CD4-positive, alpha-beta T cell treated with Interleukin-21 for 1 hour (primary cell): ENCODE measurements at regions not wholly inside any gene's neighbourhood (a gene's known extent, or its start where the extent isn't known, plus 50 kb on each side); places are given as distances from the start of the nearest gene placed in this dataset.
"Not testable (repeated sequence)": the region's sequence is repeated elsewhere in the genome, so short reads cannot be mapped to it uniquely, and the experiment has no call there.

Source experiments
- DNase-seq: peaks from one replicate; pipeline ENCODE4 v3.0.0-alpha.2; 2020

DNA sequence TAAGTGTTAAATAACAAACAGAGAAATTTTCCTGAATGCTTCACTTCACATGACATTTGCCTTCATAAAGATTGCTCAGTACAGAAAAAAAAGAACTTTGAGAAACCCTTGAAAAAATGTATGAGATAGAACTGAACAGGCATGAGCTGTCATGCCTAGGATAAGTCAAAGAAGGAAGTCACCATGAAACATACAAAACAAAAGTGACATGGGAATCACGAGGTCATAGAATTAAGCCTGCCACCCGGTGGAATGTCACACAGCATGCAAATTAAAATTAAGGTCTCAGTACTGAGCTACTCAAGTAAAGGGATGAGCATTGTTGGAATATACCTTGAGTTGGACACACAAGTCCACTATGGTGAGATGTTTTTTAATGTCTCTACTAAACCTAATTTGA lies 652.5 kb upstream of the NECTIN3 start:
- DNase-seq = no peak

GRCh38 chr3:110419601-110420000 lies 652.0 kb upstream of the NECTIN3 start:
- no peak for DNase-seq

DNA sequence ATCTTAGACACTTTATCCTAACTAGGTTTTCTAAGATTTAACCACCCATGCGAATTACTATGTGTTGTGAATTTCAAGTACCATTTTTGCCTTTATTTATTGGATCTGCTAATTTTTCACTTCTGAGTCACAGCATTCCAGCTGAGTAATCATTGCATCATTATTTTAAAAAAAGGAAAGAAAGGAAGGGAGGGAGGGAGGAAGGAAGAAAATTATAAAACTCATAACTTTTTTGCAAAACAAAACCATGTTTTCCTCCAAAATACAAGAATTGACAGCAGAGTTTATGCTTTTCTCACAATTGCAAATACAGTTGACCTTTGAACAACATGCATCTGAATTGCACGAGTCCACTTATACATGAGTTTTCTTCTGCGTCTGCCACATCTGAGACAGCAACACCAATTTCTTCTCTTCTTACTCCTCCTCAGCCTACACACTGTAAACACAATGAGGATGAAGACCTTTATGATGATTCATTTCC lies 651.4 kb upstream of the NECTIN3 start:
- DNase-seq = no peak

DNA sequence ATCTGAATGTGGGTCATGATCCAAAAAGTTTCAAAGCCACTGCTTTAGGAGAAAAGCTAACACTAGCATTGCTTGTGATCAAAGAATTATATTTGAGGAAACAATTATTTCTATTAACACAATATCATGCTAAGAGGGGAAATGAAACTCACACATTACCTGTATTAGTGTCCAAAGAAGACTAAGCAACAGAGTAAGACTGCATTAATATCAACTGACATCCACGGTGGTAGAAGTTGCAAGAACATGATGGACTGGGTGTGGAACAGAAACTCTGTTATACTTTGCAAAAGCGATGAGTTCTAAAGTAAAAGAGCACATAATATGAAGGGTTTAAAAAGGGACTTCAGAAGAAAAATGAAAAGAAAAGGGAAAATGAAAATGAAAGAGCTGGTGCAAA lies 648.3 kb upstream of the NECTIN3 start:
- no peak for DNase-seq

- DNase-seq = no peak
Observed at GRCh38 chr3:110430146-110430545, 641.5 kb upstream of the NECTIN3 start.

- DNase-seq = no peak
Observed at GRCh38 chr3:110436209-110436608, 635.4 kb upstream of the NECTIN3 start.

DNA sequence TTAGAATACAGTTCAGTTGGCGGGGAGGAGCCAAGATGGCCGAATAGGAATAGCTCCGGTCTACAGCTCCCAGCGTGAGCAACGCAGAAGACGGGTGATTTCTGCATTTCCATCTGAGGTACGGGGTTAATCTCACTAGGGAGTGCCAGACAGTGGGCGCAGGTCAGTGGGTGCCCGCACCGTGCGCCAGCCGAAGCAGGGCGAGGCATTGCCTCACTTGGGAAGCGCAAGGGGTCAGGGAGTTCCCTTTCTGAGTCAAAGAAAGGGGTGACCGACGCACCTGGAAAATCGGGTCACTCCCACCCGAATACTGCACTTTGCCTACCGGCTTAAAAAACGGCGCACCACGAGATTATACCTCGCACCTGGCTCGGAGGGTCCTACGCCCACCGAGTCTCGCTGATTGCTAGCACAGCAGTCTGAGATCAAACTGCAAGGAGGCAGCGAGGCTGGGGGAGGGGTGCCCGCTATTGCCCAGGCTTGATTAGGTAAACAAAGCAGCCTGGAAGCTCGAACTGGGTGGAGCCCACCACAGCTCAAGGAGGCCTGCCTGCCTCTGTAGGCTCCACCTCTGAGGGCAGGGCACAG lies 631.5 kb upstream of the NECTIN3 start:
- not testable (repeated sequence) for DNase-seq

DNA sequence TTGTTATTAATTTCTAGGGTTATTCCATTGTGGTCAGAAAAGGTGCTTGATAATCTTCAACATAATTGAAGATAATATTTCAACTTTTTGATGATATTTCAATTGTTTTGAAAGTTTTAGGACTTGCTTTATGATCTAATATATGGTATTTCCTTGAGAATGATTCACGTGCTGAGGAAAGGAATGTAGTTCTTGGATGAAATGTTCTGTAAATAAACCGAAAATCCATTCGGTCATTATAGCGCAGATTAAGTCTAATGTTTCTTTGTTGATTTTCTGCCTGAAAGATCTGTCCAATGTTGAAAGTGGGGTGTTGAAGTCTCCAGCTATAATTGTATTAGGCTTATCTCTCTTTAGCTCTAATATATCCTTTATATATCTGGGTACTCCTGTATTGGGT lies 617.5 kb upstream of the NECTIN3 start:
- no peak for DNase-seq

GRCh38 chr3:110456001-110456400 lies 615.6 kb upstream of the NECTIN3 start:
- DNase-seq = no peak

DNA sequence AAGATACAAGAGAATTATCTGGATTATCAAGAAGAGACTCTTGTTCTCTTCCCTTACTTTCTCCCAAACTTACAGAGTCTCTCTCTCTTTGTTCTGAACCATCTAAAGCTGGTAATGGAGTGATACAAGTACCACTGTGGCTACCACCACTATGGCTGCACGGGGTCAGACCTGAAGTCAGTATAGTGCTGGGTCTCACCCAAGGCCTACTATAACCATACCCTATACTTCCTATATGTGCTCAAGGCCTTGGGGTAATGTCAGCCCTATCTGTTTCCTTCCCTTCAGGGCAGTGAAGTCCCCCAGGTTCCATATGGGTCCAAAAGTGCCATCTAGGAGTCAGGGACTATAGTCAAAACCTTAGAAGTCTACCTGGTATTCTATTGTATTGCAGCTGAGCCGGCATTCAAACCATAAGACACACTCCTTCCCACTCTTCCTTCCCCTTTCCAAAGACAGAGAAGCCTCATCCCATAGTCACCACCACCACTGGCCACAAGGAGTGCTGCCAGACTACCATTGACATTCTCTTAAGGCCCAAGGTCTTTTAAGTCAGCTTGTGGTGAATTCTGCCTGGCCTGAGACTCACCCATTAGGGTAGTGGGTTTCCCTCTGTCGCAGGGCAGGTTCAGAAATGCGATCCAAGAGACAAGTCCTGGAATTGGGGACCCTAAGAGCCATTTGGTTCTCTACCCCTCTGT lies 615.0 kb upstream of the NECTIN3 start:
- no peak for DNase-seq

DNA sequence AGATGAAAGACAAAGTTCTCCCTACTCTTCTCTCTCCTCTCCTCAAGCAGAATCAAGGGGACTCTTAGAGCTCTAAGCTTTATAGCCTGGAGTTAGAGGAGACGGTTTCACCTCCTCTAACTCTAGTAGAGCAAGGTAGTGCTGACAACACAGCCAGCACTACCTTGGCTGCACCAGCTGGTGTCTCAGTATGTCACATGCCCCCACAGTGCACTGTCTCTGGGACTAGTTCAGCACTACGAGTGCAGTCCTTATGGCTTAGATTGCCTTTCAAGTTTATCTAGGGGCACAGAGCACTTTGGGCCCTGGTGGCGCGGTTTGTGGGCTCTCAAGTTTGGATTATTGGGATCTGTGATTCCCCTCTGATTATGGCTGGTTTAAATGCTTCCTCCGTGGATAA lies 614.1 kb upstream of the NECTIN3 start:
- DNase-seq = no peak

DNA sequence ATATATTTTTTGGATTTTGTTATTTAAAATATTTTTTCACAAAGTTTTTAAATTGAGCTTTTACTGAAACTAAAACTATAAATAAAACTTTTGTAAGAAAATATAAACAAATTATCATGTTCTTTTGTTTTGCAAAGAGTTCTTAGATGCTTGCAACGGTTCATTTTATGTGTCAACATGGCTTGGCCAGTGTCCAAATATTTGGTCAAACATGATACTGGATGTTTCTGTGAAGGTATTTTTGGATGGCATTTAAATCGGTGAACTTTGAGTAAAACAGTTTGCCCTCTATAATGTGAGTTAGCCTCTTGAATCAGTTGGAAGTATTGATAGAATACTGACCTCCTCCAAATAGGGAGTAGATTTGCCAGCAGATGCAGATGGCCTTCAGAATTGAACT lies 612.6 kb upstream of the NECTIN3 start:
- no peak for DNase-seq

GRCh38 chr3:110470310-110470709 lies 601.3 kb upstream of the NECTIN3 start:
- no peak for DNase-seq

DNA sequence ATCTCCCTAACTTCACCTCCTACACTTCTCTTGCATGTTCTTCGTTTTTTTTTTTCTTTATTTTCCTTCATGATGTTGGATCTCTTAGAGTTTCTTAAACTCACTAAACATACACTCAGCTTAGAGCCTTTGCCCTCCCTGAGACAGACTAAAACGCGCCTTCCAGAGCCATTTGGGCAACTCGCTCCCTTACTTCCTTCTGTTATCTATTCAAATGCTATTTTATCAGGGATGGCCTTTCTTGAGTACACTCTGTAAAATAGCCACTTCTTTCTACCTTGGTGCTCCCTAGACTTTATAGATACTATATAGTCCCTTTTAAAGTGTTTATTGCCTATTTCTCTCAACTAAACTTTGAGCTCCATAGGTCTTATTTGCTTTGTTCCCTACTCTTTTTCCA lies 598.2 kb upstream of the NECTIN3 start:
- no peak for DNase-seq

GRCh38 chr3:110474397-110474796 lies 597.2 kb upstream of the NECTIN3 start:
- DNase-seq = no peak

- DNase-seq = no peak
Observed at GRCh38 chr3:110478377-110479054, 593.1 kb upstream of the NECTIN3 start.

GRCh38 chr3:110479731-110480130 lies 591.9 kb upstream of the NECTIN3 start:
- no peak for DNase-seq

- DNase-seq = no peak
Observed at GRCh38 chr3:110485389-110485788, 586.2 kb upstream of the NECTIN3 start.

DNA sequence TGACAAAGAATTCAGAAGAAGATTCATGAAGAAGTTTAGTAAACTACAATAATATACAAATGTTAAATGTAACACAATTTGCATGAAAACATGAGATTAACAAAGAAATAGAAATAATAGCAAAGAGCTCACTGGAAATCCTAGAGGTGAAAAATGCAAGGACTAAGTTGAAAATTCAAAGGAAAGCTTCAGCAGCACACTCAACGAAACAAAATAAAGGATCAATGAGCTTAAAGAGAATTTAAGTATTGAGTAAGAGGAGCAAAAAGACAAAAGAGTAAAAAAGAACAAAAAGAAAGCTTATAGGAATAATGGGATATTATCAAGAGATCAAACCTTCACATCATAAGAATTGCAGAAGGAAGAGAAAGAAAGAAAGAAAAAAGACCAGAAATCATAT lies 583.8 kb upstream of the NECTIN3 start:
- DNase-seq = no peak

GRCh38 chr3:110491413-110491812 lies 580.2 kb upstream of the NECTIN3 start:
- DNase-seq = no peak

GRCh38 chr3:110492876-110493275 lies 578.7 kb upstream of the NECTIN3 start:
- DNase-seq = no peak

- no peak for DNase-seq
Observed at GRCh38 chr3:110493438-110494092, 578.1 kb upstream of the NECTIN3 start.

GRCh38 chr3:110494093-110494490 lies 577.5 kb upstream of the NECTIN3 start:
- DNase-seq = no peak

- no peak for DNase-seq
Observed at GRCh38 chr3:110494728-110495127, 576.9 kb upstream of the NECTIN3 start.
